ENCODE measurements at regions not wholly inside any gene's neighbourhood (a gene's known extent, or its start where the extent isn't known, plus 50 kb on each side); places are given as distances from the start of the nearest gene placed in this dataset.
A peak's percentile ranks its signal among the peaks of the same experiment; 100 is the strongest.

- in situ Hi-C loops (cut with MboI; ENCODE audit: low pct_unique_long_range_greater_than_20kb in 2 of 9, low sequenced_read_pairs in 9 of 9, unreplicated experiment in 9 of 9), result loop anchor here in 2 of 9 experiments (25.0 kb wide), 2 partner anchors 534 to 1584 kb away; no protein-coding TSS in a partner anchor
- H3K4me3 ChIP-seq, result peak overlapping the region in 2 of 5 donors; percentile 0 to 4
- peak overlapping the region; percentile 60 to 90 for H3K27ac ChIP-seq
- peaks cover 65 to 79% of the 10 kb centered on the region in 2 donors for H3K4me1 ChIP-seq (replicated peaks in 1 of 2)
- peak; percentile 25 to 63 (median 50) for ATAC-seq (replicated peaks in 6 of 8)
- WGBS, 10 experiments, result 4 to 91% (median 57%) methylated on average over 6 to 15 of the region's 15 CpGs
Observed at GRCh38 chr6:22145823-22146677, 150.8 kb downstream of the PRL start.

- Histone ChIP-seq H3K4me1 (replicated peaks in 1 of 2) (peaks cover 64 to 79% of the 10 kb centered on the region in 2 donors), H3K27ac (peak overlapping the region; percentile 60 to 90), H3K4me3 (peak overlapping the region in 4 of 5 donors; percentile 16 to 24 (median 22))
- 0 to 97% (median 27%) methylated on average over 6 to 15 of the region's 17 CpGs; no CpG with 5 or more reads in 5 of the 10 experiments for WGBS, 10 experiments
- in situ Hi-C loops (cut with MboI; ENCODE audit: low pct_unique_long_range_greater_than_20kb in 2 of 9, low sequenced_read_pairs in 9 of 9, unreplicated experiment in 9 of 9), result loop anchor here in 2 of 9 experiments (25.0 kb wide), 2 partner anchors 534 to 1584 kb away; no protein-coding TSS in a partner anchor
- no peak for ATAC-seq (replicated peaks in 6 of 8)
Observed at GRCh38 chr6:22146678-22146930, 150.2 kb downstream of the PRL start.

GRCh38 chr6:22146931-22147701 lies 149.7 kb downstream of the PRL start:
- Histone ChIP-seq H3K4me3 (peak overlapping the region in 4 of 5 donors; percentile 16 to 24 (median 22)), H3K4me1 (replicated peaks in 1 of 2) (peaks cover 62 to 79% of the 10 kb centered on the region in 2 donors), H3K27ac (peak overlapping the region; percentile 60 to 90)
- in situ Hi-C loops (cut with MboI; ENCODE audit: low pct_unique_long_range_greater_than_20kb in 2 of 9, low sequenced_read_pairs in 9 of 9, unreplicated experiment in 9 of 9), result loop anchor here in 2 of 9 experiments (25.0 kb wide), 2 partner anchors 535 to 1585 kb away; no protein-coding TSS in a partner anchor
- WGBS, 10 experiments, result 0 to 100% (median 17%) methylated on average over 1 to 14 of the region's 22 CpGs
- peak in 5 of 8 experiments; percentile 6 to 50 (median 31) for ATAC-seq (replicated peaks in 6 of 8)

GRCh38 chr6:22147921-22148776 lies 148.7 kb downstream of the PRL start:
- peak overlapping the region in 3 of 5 donors; percentile 20 to 24 (median 24) for H3K4me3 ChIP-seq
- 0 to 100% (median 51%) methylated on average over 1 to 7 of the region's 7 CpGs for WGBS, 10 experiments
- in situ Hi-C loops (cut with MboI; ENCODE audit: low pct_unique_long_range_greater_than_20kb in 2 of 9, low sequenced_read_pairs in 9 of 9, unreplicated experiment in 9 of 9), result loop anchor here in 2 of 9 experiments (25.0 kb wide), 2 partner anchors 536 to 1586 kb away; no protein-coding TSS in a partner anchor
- peak in 4 of 8 experiments; percentile 4 to 76 (median 54) for ATAC-seq (replicated peaks in 6 of 8)
- peaks cover 68 to 79% of the 10 kb centered on the region in 2 donors for H3K4me1 ChIP-seq (replicated peaks in 1 of 2)
- H3K27ac ChIP-seq, result peak overlapping the region; percentile 60 to 90

GRCh38 chr6:22149096-22149495 lies 147.7 kb downstream of the PRL start:
- WGBS, 10 experiments, result 0 to 27% (median 18%) methylated on average over 1 to 3 of the region's 3 CpGs; no CpG with 5 or more reads in 2 of the 10 experiments
- peak in 7 of 8 experiments; percentile 1 to 61 (median 5) for ATAC-seq (replicated peaks in 6 of 8)
- Histone ChIP-seq H3K4me1 (replicated peaks in 1 of 2) (peaks cover 72 to 79% of the 10 kb centered on the region in 2 donors), H3K27ac (peak overlapping the region; percentile 18 to 62), H3K4me3 (peak overlapping the region in 4 of 5 donors; percentile 6 to 24 (median 16))
- in situ Hi-C loops (cut with MboI; ENCODE audit: low pct_unique_long_range_greater_than_20kb in 2 of 9, low sequenced_read_pairs in 9 of 9, unreplicated experiment in 9 of 9), result loop anchor here in 2 of 9 experiments (25.0 kb wide), 2 partner anchors 537 to 1587 kb away; no protein-coding TSS in a partner anchor

- ATAC-seq (replicated peaks in 6 of 8), result peak; percentile 13 to 84 (median 82)
- peak overlapping the region; percentile 48 to 62 for H3K27ac ChIP-seq
Observed at GRCh38 chr6:22149501-22150367, 147.1 kb downstream of the PRL start.

GRCh38 chr6:22150368-22151035 lies 146.3 kb downstream of the PRL start:
- Histone ChIP-seq H3K4me1 (replicated peaks in 1 of 2) (peaks cover 69% of the 10 kb centered on the region in 2 donors), H3K4me3 (peak overlapping the region in 4 of 5 donors; percentile 6 to 24 (median 16)), H3K27ac (peak overlapping the region; percentile 48 to 54)
- in situ Hi-C loops (cut with MboI; ENCODE audit: low pct_unique_long_range_greater_than_20kb in 2 of 9, low sequenced_read_pairs in 9 of 9, unreplicated experiment in 9 of 9), result no loop called here
- ATAC-seq (replicated peaks in 6 of 8), result no peak

More at GRCh38 chr6:22149501-22150367, 147.1 kb downstream of the PRL start:
- in situ Hi-C loops (cut with MboI; ENCODE audit: low pct_unique_long_range_greater_than_20kb in 2 of 9, low sequenced_read_pairs in 9 of 9, unreplicated experiment in 9 of 9), result loop anchor here in 2 of 9 experiments (25.0 kb wide), 2 partner anchors 537 to 1587 kb away; no protein-coding TSS in a partner anchor
- 0 to 45% (median 28%) methylated on average over 1 to 10 of the region's 11 CpGs for WGBS, 10 experiments
- H3K4me1 ChIP-seq (replicated peaks in 1 of 2), result peaks cover 72 to 76% of the 10 kb centered on the region in 2 donors
- peak overlapping the region in 4 of 5 donors; percentile 6 to 24 (median 16) for H3K4me3 ChIP-seq

- in situ Hi-C loops (cut with MboI; ENCODE audit: low pct_unique_long_range_greater_than_20kb in 2 of 9, low sequenced_read_pairs in 9 of 9, unreplicated experiment in 9 of 9), result no loop called here
- no peak for ATAC-seq (replicated peaks in 6 of 8)
- Histone ChIP-seq H3K4me1 (replicated peaks in 1 of 2) (peaks cover 55% of the 10 kb centered on the region in 2 donors), H3K27ac (no peak overlapping the region), H3K4me3 (no peak overlapping the region)
- WGBS, 10 experiments, result 83 to 100% (median 100%) methylated on average over 1 of the region's 1 CpG; no CpG with 5 or more reads in 4 of the 10 experiments
Observed at GRCh38 chr6:22151892-22152291, 144.9 kb downstream of the PRL start.

GRCh38 chr6:22152841-22153240 lies 144.0 kb downstream of the PRL start:
- H3K4me3 ChIP-seq, result no peak overlapping the region
- no peak for ATAC-seq (replicated peaks in 6 of 8)
- in situ Hi-C loops (cut with MboI; ENCODE audit: low pct_unique_long_range_greater_than_20kb in 2 of 9, low sequenced_read_pairs in 9 of 9, unreplicated experiment in 9 of 9), result no loop called here
- no peak overlapping the region for H3K27ac ChIP-seq
- peaks cover 45% of the 10 kb centered on the region in 2 donors for H3K4me1 ChIP-seq (replicated peaks in 1 of 2)

GRCh38 chr6:22153384-22154158 lies 143.3 kb downstream of the PRL start:
- Histone ChIP-seq H3K4me1 (replicated peaks in 1 of 2) (peaks cover 38% of the 10 kb centered on the region in 2 donors), H3K4me3 (no peak overlapping the region), H3K27ac (no peak overlapping the region)
- 19 to 95% (median 88%) methylated on average over 4 to 6 of the region's 6 CpGs for WGBS, 10 experiments
- in situ Hi-C loops (cut with MboI; ENCODE audit: low pct_unique_long_range_greater_than_20kb in 2 of 9, low sequenced_read_pairs in 9 of 9, unreplicated experiment in 9 of 9), result no loop called here
- no peak for ATAC-seq (replicated peaks in 6 of 8)
